Jurkat, Clone E6-1 (cell line): ENCODE measurements at regions not wholly inside any gene's neighbourhood (a gene's known extent, or its start where the extent isn't known, plus 50 kb on each side); places are given as distances from the start of the nearest gene placed in this dataset.
"Not testable (repeated sequence)": the region's sequence is repeated elsewhere in the genome, so short reads cannot be mapped to it uniquely, and the experiment has no call there.

ENCODE experiments used
- DNase-seq: peaks from one replicate; pipeline ENCODE4 v3.0.0-alpha.2; 2011; ENCODE audit warnings: low read depth, low spot score
- H3K4me3 ChIP-seq: 2 replicates; pipeline ENCODE4 v1.5.1; 2011; ENCODE audit warnings: mild to moderate bottlenecking, low read length, control low read depth, moderate library complexity

GRCh38 chr16:9328411-9328810, 237.0 kb downstream of the HAPSTR1 start:
- DNase-seq: no peak
- H3K4me3 ChIP-seq: no peak overlapping the region

DNA sequence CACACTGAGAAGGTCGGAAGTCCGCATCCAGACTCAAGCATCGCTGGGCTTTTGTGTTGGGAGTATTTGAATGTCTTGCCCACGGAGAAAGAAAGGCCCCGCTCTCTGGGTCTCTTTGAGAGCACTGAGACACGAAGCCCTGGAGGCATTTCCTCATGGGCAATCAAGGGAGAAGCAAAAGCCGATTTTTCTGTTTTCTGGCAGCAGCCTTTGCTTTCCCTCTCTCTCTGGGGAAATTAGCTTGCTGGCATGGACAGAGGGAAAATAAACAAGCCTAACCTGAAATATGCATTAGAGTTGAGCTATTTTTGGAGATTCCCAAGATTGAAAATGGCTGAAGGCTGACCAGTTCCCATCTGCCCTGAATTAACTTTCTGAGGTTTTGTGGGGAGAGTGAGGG, 238.7 kb downstream of the HAPSTR1 start:
- DNase-seq: no peak
- H3K4me3 ChIP-seq: no peak overlapping the region

DNA sequence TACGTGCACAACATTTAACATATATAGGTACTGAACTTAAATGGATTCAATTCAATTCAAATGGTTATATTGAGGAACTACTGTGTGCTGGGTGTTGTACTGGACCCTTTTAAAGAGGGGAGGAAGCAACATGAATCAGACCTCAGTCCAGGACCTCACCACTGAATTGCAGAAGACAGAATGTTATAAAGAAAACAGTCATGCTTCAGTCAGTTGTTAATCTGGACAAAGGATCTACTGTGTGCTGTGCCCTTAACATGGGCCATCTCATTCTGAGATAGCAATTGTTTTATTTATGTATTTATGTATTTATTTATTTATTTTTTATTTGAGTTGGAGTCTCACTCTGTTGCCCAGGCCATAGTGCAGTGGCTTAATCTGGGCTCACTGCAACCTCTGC, 240.1 kb downstream of the HAPSTR1 start:
- no peak for DNase-seq
- H3K4me3 ChIP-seq: no peak overlapping the region

GRCh38 chr16:9332574-9333148, 241.2 kb downstream of the HAPSTR1 start:
- DNase-seq: no peak

DNA sequence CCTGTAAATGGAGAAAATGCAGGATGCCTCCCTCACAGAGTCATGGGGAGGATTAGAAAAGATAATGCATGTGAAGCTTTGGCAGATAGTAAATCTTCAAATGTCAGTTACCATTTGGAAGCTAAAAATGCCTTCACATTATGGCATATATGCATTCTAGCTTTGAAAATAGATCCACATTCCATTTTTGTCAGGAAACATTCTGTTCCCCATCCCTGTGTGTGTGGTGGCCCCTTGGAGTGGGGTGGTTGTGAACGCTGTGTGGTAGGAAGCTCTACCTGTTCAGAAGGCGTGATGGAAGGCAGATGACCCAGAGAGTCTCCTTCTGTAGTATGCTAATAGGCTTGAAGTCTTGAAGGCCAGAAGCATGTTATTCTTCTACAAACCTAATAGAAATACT, 242.0 kb downstream of the HAPSTR1 start:
- no peak for DNase-seq
- no peak overlapping the region for H3K4me3 ChIP-seq

More at GRCh38 chr16:9332574-9333148, 241.2 kb downstream of the HAPSTR1 start:
- no peak overlapping the region for H3K4me3 ChIP-seq

DNA sequence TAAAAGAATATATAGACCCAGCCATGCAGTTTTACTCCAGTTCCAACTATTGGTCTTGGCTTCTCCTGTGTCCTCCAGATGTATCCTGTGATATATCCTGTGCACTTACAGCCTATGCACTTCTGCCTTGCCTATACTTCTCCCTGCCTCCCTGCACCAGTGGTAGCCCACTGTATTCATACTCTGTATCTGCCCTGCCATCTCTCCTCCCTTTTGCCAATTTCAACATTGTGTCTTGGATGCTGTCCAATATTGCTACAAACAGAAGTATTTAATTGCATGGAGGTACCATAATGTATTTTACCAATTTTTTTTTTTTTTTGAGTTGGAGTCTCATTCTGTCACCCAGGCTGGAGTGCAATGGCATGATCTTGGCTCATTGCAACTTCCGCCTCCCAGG, 242.7 kb downstream of the HAPSTR1 start:
- no peak overlapping the region for H3K4me3 ChIP-seq
- no peak for DNase-seq

- DNase-seq: no peak
- H3K4me3 ChIP-seq: no peak overlapping the region
Measured at GRCh38 chr16:9337308-9338032, 246.0 kb downstream of the HAPSTR1 start.

- no peak for DNase-seq
- H3K4me3 ChIP-seq: no peak overlapping the region
Measured at GRCh38 chr16:9338068-9338467, 246.6 kb downstream of the HAPSTR1 start.

GRCh38 chr16:9338510-9338909, 247.1 kb downstream of the HAPSTR1 start:
- DNase-seq: no peak
- H3K4me3 ChIP-seq: no peak overlapping the region

- DNase-seq: no peak
- H3K4me3 ChIP-seq: no peak overlapping the region
Measured at GRCh38 chr16:9340526-9341256, 249.2 kb downstream of the HAPSTR1 start.

DNA sequence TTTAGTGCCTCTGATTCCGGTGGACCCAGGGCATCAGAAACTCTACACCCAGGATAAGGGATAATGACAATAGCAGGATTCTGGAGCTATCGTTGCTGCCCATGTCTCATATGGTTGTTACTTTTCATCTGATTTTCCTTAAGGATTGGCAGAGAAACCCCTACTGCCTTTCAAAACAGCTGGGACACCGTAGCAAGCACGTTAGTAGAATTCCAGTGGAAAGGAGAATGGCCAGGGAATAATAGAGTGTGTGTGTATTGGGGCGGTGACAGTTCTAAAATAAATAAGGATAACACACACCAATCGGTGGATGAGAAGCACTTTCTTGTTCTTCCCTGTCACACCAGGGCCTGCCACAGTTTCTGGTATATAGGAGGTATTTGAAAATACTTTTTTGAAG, 251.8 kb downstream of the HAPSTR1 start:
- no peak for DNase-seq
- H3K4me3 ChIP-seq: no peak overlapping the region

DNA sequence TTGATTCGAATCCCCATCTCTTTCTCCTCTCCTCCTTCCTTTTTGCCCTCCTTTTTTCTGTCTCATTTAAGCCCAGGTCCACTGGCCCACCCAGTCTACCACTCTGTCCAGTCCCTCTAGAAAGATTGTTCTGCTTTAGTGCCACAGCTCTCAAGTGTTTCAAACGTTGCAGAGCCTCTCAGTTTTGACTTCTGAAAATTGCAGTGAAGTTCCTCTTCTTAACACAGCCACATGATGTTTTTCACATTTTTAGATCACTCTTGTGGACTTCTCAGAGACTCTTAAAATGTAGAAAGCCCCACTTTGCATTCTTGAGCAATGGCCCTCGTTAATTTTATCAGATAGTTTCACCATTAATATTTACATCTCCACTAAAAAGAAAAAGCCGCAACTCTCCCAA, 253.1 kb downstream of the HAPSTR1 start:
- DNase-seq: no peak
- no peak overlapping the region for H3K4me3 ChIP-seq

- no peak for DNase-seq
- no peak overlapping the region for H3K4me3 ChIP-seq
Measured at GRCh38 chr16:9345046-9345445, 253.6 kb downstream of the HAPSTR1 start.

DNA sequence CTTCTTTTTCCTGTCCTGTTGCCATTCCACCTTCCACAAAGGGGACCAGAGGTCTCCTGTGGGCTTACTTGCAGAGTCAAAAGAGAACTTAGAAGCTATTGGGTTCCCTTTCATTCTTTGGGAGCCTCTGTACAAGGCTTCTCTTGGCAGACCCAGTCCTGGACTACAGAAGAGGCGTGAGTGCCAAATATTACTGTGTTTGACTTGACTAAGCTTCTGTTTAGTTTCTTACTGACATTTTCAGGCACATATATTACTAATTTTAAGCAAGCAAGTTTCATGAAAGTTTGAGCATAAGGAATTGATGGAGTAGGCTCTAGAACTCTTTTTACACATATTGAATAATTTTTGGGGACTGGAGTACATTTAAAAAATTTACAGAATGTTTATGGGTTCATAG, 254.4 kb downstream of the HAPSTR1 start:
- H3K4me3 ChIP-seq: no peak overlapping the region
- no peak for DNase-seq

DNA sequence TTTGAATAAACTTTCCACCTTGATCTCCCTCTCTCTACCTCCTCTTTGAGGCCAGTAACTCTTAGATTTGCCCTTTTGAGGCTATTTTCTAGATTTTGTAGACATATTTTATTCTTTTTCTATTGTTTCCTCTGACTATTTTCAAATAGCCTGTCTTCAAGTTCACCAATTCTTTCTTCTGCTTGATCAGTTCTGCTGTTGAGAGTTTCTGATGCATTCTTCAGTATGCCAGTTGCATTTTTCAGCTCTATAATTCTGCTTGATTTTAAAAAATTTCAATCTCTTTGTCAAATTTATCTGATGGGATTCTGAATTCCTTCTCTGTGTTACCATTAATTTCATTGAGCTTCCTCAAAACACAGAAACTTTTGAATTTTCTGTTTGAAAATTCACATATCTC, 257.5 kb downstream of the HAPSTR1 start:
- no peak overlapping the region for H3K4me3 ChIP-seq
- DNase-seq: no peak

GRCh38 chr16:9349373-9349960, 258.0 kb downstream of the HAPSTR1 start:
- H3K4me3 ChIP-seq, DNase-seq: not testable (repeated sequence)

DNA sequence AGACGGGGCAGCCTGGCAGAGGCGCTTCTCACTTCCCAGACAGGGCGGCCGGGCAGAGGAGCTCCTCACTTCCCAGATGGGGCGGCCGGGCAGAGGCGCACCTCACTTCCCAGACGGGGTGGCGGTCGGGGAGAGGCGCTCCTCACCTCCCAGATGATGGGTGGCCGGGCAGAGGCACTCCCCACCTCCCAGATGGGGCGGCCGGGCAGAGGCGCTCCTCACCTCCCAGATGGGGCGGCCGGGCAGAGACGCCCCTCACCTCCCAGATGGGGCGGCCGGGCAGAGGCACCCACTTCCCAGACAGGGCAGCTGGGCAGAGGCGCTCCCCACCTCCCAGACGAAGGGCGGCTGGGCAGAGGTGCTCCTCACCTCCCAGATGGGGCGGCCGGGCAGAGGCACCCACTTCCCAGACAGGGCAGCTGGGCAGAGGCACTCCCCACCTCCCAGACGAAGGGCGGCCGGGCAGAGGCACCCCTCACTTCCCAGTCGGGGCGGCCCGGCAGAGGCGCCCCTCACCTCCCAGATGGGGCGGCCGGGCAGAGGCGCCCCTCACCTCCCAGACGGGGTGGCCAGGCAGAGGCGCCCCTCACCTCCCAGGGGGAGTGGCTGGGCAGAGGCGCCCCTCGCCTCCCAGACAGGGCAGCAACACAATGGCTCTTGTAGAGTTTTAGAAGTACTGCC, 258.8 kb downstream of the HAPSTR1 start:
- H3K4me3 ChIP-seq, DNase-seq: not testable (repeated sequence)

- H3K4me3 ChIP-seq: no peak overlapping the region
- DNase-seq: no peak
Measured at GRCh38 chr16:9351440-9351839, 260.0 kb downstream of the HAPSTR1 start.

DNA sequence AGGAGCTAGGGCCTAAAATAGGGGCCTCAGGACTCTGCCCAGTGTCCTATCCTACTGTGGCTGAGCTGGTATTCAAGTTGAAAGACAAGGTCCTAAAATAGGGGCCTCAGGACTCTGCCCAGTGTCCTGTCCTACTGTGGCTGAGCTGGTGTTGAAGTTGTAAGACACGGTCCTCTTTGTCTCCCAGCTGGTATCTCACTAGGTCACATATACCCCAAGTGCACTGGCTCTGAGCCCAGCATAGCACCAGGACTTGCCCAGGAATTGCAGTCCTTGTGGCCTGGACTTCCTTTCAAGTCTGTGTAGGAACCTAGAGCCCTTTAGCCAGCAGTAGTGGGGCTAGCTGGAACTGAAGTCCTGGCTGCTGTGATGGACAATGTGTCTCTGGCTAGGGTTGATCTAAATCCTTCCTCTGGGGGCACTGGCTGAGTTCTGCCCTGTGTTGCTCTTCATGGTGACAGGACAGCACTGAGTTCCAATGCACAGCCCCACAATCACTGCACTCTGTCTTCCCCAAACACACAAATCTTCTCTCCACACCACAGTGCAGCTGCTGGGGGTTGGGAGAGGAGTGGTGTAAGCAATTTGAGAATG, 260.5 kb downstream of the HAPSTR1 start:
- no peak overlapping the region for H3K4me3 ChIP-seq
- DNase-seq: no peak
